ENCODE measurements at regions not wholly inside any gene's neighbourhood (a gene's known extent, or its start where the extent isn't known, plus 50 kb on each side); places are given as distances from the start of the nearest gene placed in this dataset.

DNA sequence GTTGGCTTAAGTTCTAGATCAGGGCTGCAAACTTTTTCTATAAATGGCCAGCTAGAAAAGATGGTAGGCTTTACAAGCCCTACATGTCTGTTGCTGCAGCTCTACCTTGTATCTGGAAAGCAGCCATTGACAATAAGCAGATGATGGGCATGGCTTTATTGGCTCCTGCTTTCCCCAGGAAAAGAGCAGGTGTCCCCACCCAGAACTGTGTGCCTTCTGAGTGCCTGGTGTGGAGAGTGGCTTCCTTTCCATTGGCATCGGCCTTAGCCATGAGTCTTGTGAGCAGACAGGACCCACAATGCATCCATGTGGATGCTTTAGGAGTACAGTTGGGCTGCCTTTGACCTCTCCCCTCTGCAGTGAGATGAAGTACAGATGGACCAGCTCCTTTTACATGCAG is 120.2 kb downstream of the CD8B2 start (continued):
- TF ChIP-seq NFRKB (IDR thresholded peaks at IDR 0.05; ENCODE audit: low read depth) = no peak
- no peak for TF ChIP-seq BCL6 (CRISPR knock-in tag; IDR thresholded peaks at IDR 0.05)
- TF ChIP-seq GATA2 (CRISPR knock-in tag; IDR thresholded peaks at IDR 0.05) = no peak
- no peak for TF ChIP-seq PRPF4 (IDR thresholded peaks at IDR 0.05; ENCODE audit: insufficient read depth, low read depth, low read length, poor library complexity, severe bottlenecking)
- no peak for TF ChIP-seq RBBP5 (IDR thresholded peaks at IDR 0.05; ENCODE audit: borderline replicate concordance, insufficient read depth, low read length, poor library complexity, severe bottlenecking)
- no peak for TF ChIP-seq PHB2 (IDR thresholded peaks at IDR 0.05; ENCODE audit: low read depth)
- TF ChIP-seq CBX2 (IDR thresholded peaks at IDR 0.05; ENCODE audit: insufficient read depth, low read length, poor library complexity, severe bottlenecking) = no peak
- no peak for TF ChIP-seq PCBP1 (IDR thresholded peaks at IDR 0.05; ENCODE audit: low read depth, low read length, poor library complexity, severe bottlenecking)

GRCh38 chr2:106609780-106610179 is 122.6 kb downstream of the CD8B2 start:
- WGBS (ENCODE audit: insufficient coverage, low coverage, missing lambda C conversion rate) = 0% methylated on average over 2 of the region's 2 CpGs

More at GRCh38 chr2:106609780-106610179, 122.6 kb downstream of the CD8B2 start:
- Histone ChIP-seq H3K9me3 (replicated peaks; ENCODE audit: control insufficient read depth, insufficient read depth, low read depth, low read length) (no peaks in the 10 kb centered on the region), H3K4me2 (ENCODE audit: insufficient read depth, low read length) (no peak overlapping the region), H3K27me3 (ENCODE audit: control insufficient read depth in 2 of 2, insufficient read depth in 2 of 2, low read length in 2 of 2) (no peaks in the 10 kb centered on the region), H3K79me2 (ENCODE audit: control insufficient read depth, insufficient read depth, low read length) (no peaks in the 10 kb centered on the region), H3K36me3 (ENCODE audit: control insufficient read depth, insufficient read depth, low read length) (no peaks in the 10 kb centered on the region), H2AFZ (ENCODE audit: low read depth, low read length) (no peak overlapping the region), H3K4me3 (no peak overlapping the region), H3K9me1 (ENCODE audit: control insufficient read depth, insufficient read depth, low read length) (no peaks in the 10 kb centered on the region), H3K9ac (ENCODE audit: insufficient read depth in 1 of 2, low read depth in 2 of 2, low read length in 2 of 2) (no peak overlapping the region), H3K4me1 (replicated peaks in 1 of 2; ENCODE audit: control insufficient read depth in 2 of 2, insufficient read depth in 2 of 2, low read length in 2 of 2) (no peaks in the 10 kb centered on the region), H3K27ac (ENCODE audit: extremely low read depth, low read depth, low read length) (no peak overlapping the region), H4K20me1 (replicated peaks; ENCODE audit: control insufficient read depth, insufficient read depth, low read length) (no peaks in the 10 kb centered on the region)
- TF ChIP-seq ZFP1 (CRISPR knock-in tag; IDR thresholded peaks at IDR 0.05) = no peak
- ChIA-PET CTCF (ENCODE audit: low intra/inter-chr PET ratio) (no interaction called here), POLR2A (interaction anchor here (0.6 kb wide), 1 partner anchor 36 kb away, joined by 3 read pairs; no protein-coding TSS in a partner anchor)
- FAIRE-seq (no peak), DNase-seq (ENCODE audit: extremely low read depth in 1 of 4, low spot score in 3 of 4) (no peak), ATAC-seq (no peak)
- BruUV-seq (replicated peaks) = no TSS peak
- intact Hi-C loops (cut with micrococcal nuclease) (no loop called here), in situ Hi-C loops (cut with MboI) (no loop called here)

Measured in K562 (cell line).